ENCODE measurements at regions not wholly inside any gene's neighbourhood (a gene's known extent, or its start where the extent isn't known, plus 50 kb on each side); places are given as distances from the start of the nearest gene placed in this dataset.
"Not testable (repeated sequence)": the region's sequence is repeated elsewhere in the genome, so short reads cannot be mapped to it uniquely, and the experiment has no call there.

- not testable (repeated sequence) for H3K9me3 ChIP-seq (ENCODE audit: control insufficient read depth, low read length); H3K27me3 ChIP-seq (ENCODE audit: control insufficient read depth in 1 of 2, insufficient read depth in 1 of 2, low read length in 2 of 2); H3K18ac ChIP-seq (ENCODE audit: low read depth in 1 of 2, low read length in 2 of 2); H3K23ac ChIP-seq (ENCODE audit: low read length in 2 of 2); H3K4me2 ChIP-seq (ENCODE audit: low read length, poor library complexity, severe bottlenecking); H2BK5ac ChIP-seq (ENCODE audit: low read depth, low read length, poor library complexity, severe bottlenecking); H3K14ac ChIP-seq (ENCODE audit: low read length in 2 of 2); H3K4ac ChIP-seq (ENCODE audit: low read depth in 1 of 2, low read length in 2 of 2); H3K27ac ChIP-seq (ENCODE audit: low read length, poor library complexity, severe bottlenecking); H3K36me3 ChIP-seq (ENCODE audit: control insufficient read depth in 1 of 2, insufficient read depth in 2 of 2, low read depth in 1 of 2, low read length in 2 of 2); H2BK120ac ChIP-seq (ENCODE audit: low read depth, low read length); H2AFZ ChIP-seq (ENCODE audit: low read depth, low read length); H4K8ac ChIP-seq (ENCODE audit: low read length); H4K91ac ChIP-seq (ENCODE audit: low read length); H3K4me3 ChIP-seq (ENCODE audit: insufficient read depth in 1 of 2, low read depth in 1 of 2, low read length in 2 of 2); H3K4me1 ChIP-seq (ENCODE audit: control insufficient read depth, insufficient read depth, low read depth, low read length); DNase-seq; H2BK12ac ChIP-seq (ENCODE audit: low read length in 2 of 2); H3K79me1 ChIP-seq (replicated peaks; ENCODE audit: low read length, poor library complexity, severe bottlenecking); H2AK5ac ChIP-seq (ENCODE audit: low read length, severe bottlenecking); H2BK15ac ChIP-seq (ENCODE audit: low read depth, poor library complexity, severe bottlenecking); H3K9ac ChIP-seq (ENCODE audit: low read length)
- 90% methylated on average over 6 of the region's 6 CpGs for WGBS
These were observed 71.9 kb upstream of the EPS8L3 start for GRCh38 chr1:109835645-109836044.

GRCh38 chr1:109834951-109835350 is 71.2 kb upstream of the EPS8L3 start:
- no peak overlapping the region for H3K18ac ChIP-seq (ENCODE audit: low read depth in 1 of 2, low read length in 2 of 2)
- H3K79me1 ChIP-seq (replicated peaks; ENCODE audit: low read length, poor library complexity, severe bottlenecking), result no peaks in the 10 kb centered on the region
- no peaks in the 10 kb centered on the region for H3K27me3 ChIP-seq (ENCODE audit: control insufficient read depth in 1 of 2, insufficient read depth in 1 of 2, low read length in 2 of 2)
- H2BK5ac ChIP-seq (ENCODE audit: low read depth, low read length, poor library complexity, severe bottlenecking), result no peak overlapping the region
- H2AFZ ChIP-seq (ENCODE audit: low read depth, low read length), result no peak overlapping the region
- H3K27ac ChIP-seq (ENCODE audit: low read length, poor library complexity, severe bottlenecking), result no peak overlapping the region
- no peak overlapping the region for H3K4ac ChIP-seq (ENCODE audit: low read depth in 1 of 2, low read length in 2 of 2)
- no peak overlapping the region for H3K23ac ChIP-seq (ENCODE audit: low read length in 2 of 2)
- no peaks in the 10 kb centered on the region for H3K4me1 ChIP-seq (ENCODE audit: control insufficient read depth, insufficient read depth, low read depth, low read length)
- H3K4me3 ChIP-seq (ENCODE audit: insufficient read depth in 1 of 2, low read depth in 1 of 2, low read length in 2 of 2), result no peak overlapping the region
- no peak overlapping the region for H2AK5ac ChIP-seq (ENCODE audit: low read length, severe bottlenecking)
- H3K36me3 ChIP-seq (ENCODE audit: control insufficient read depth in 1 of 2, insufficient read depth in 2 of 2, low read depth in 1 of 2, low read length in 2 of 2), result no peaks in the 10 kb centered on the region
- no peak overlapping the region for H3K9ac ChIP-seq (ENCODE audit: low read length)
- H3K9me3 ChIP-seq (ENCODE audit: control insufficient read depth, low read length), result no peaks in the 10 kb centered on the region
- no peak overlapping the region for H3K4me2 ChIP-seq (ENCODE audit: low read length, poor library complexity, severe bottlenecking)
- no peak overlapping the region for H4K91ac ChIP-seq (ENCODE audit: low read length)
- DNase-seq, result no peak
- H3K14ac ChIP-seq (ENCODE audit: low read length in 2 of 2), result no peak overlapping the region
- H2BK12ac ChIP-seq (ENCODE audit: low read length in 2 of 2), result no peak overlapping the region
- H4K8ac ChIP-seq (ENCODE audit: low read length), result no peak overlapping the region
- H2BK120ac ChIP-seq (ENCODE audit: low read depth, low read length), result no peak overlapping the region
- H2BK15ac ChIP-seq (ENCODE audit: low read depth, poor library complexity, severe bottlenecking), result no peak overlapping the region

GRCh38 chr1:109832945-109833344 is 69.2 kb upstream of the EPS8L3 start:
- H3K36me3 ChIP-seq (ENCODE audit: control insufficient read depth in 1 of 2, insufficient read depth in 2 of 2, low read depth in 1 of 2, low read length in 2 of 2), result no peaks in the 10 kb centered on the region
- H3K4ac ChIP-seq (ENCODE audit: low read depth in 1 of 2, low read length in 2 of 2), result no peak overlapping the region

GRCh38 chr1:109828756-109829505 is 65.2 kb upstream of the EPS8L3 start:
- no peak overlapping the region for H3K4ac ChIP-seq (ENCODE audit: low read depth in 1 of 2, low read length in 2 of 2)
- no peak overlapping the region for H2BK120ac ChIP-seq (ENCODE audit: low read depth, low read length)
- peak overlapping the region in 1 of 2 experiments; percentile 58 for H3K14ac ChIP-seq (ENCODE audit: low read length in 2 of 2)
- no peak overlapping the region for H3K23ac ChIP-seq (ENCODE audit: low read length in 2 of 2)
- H2BK15ac ChIP-seq (ENCODE audit: low read depth, poor library complexity, severe bottlenecking), result no peak overlapping the region
- no peak overlapping the region for H2BK12ac ChIP-seq (ENCODE audit: low read length in 2 of 2)
- no peaks in the 10 kb centered on the region for H3K27me3 ChIP-seq (ENCODE audit: control insufficient read depth in 1 of 2, insufficient read depth in 1 of 2, low read length in 2 of 2)
- H3K9me3 ChIP-seq (ENCODE audit: control insufficient read depth, low read length), result no peaks in the 10 kb centered on the region
- peaks cover 15% of the 10 kb centered on the region for H3K4me1 ChIP-seq (ENCODE audit: control insufficient read depth, insufficient read depth, low read depth, low read length)
- no peak overlapping the region for H2AK5ac ChIP-seq (ENCODE audit: low read length, severe bottlenecking)
- no peaks in the 10 kb centered on the region for H3K79me1 ChIP-seq (replicated peaks; ENCODE audit: low read length, poor library complexity, severe bottlenecking)
- no peak overlapping the region for H4K8ac ChIP-seq (ENCODE audit: low read length)
- H4K91ac ChIP-seq (ENCODE audit: low read length), result peak overlapping the region; percentile 62
- no peak overlapping the region for H3K4me3 ChIP-seq (ENCODE audit: insufficient read depth in 1 of 2, low read depth in 1 of 2, low read length in 2 of 2)
- no peak overlapping the region for H2BK5ac ChIP-seq (ENCODE audit: low read depth, low read length, poor library complexity, severe bottlenecking)
- no peak for DNase-seq
- H3K18ac ChIP-seq (ENCODE audit: low read depth in 1 of 2, low read length in 2 of 2), result no peak overlapping the region
- no peak overlapping the region for H3K9ac ChIP-seq (ENCODE audit: low read length)
- 89% methylated on average over 8 of the region's 8 CpGs for WGBS
- H3K36me3 ChIP-seq (ENCODE audit: control insufficient read depth in 1 of 2, insufficient read depth in 2 of 2, low read depth in 1 of 2, low read length in 2 of 2), result no peaks in the 10 kb centered on the region
- H3K4me2 ChIP-seq (ENCODE audit: low read length, poor library complexity, severe bottlenecking), result no peak overlapping the region
- H3K27ac ChIP-seq (ENCODE audit: low read length, poor library complexity, severe bottlenecking), result peak overlapping the region; percentile 16
- H2AFZ ChIP-seq (ENCODE audit: low read depth, low read length), result peak overlapping the region; percentile 32

More at GRCh38 chr1:109832945-109833344, 69.2 kb upstream of the EPS8L3 start:
- no peak overlapping the region for H3K18ac ChIP-seq (ENCODE audit: low read depth in 1 of 2, low read length in 2 of 2)
- H3K4me3 ChIP-seq (ENCODE audit: insufficient read depth in 1 of 2, low read depth in 1 of 2, low read length in 2 of 2), result no peak overlapping the region
- no peak overlapping the region for H3K9ac ChIP-seq (ENCODE audit: low read length)
- H3K4me1 ChIP-seq (ENCODE audit: control insufficient read depth, insufficient read depth, low read depth, low read length), result peaks cover 9% of the 10 kb centered on the region
- WGBS, result 57% methylated on average over 5 of the region's 5 CpGs
- H4K91ac ChIP-seq (ENCODE audit: low read length), result no peak overlapping the region
- H3K23ac ChIP-seq (ENCODE audit: low read length in 2 of 2), result no peak overlapping the region
- no peak overlapping the region for H2AK5ac ChIP-seq (ENCODE audit: low read length, severe bottlenecking)
- no peak overlapping the region for H3K27ac ChIP-seq (ENCODE audit: low read length, poor library complexity, severe bottlenecking)
- H2BK15ac ChIP-seq (ENCODE audit: low read depth, poor library complexity, severe bottlenecking), result no peak overlapping the region
- H2BK5ac ChIP-seq (ENCODE audit: low read depth, low read length, poor library complexity, severe bottlenecking), result no peak overlapping the region
- no peaks in the 10 kb centered on the region for H3K27me3 ChIP-seq (ENCODE audit: control insufficient read depth in 1 of 2, insufficient read depth in 1 of 2, low read length in 2 of 2)
- no peaks in the 10 kb centered on the region for H3K79me1 ChIP-seq (replicated peaks; ENCODE audit: low read length, poor library complexity, severe bottlenecking)
- no peak overlapping the region for H2AFZ ChIP-seq (ENCODE audit: low read depth, low read length)
- no peak overlapping the region for H2BK12ac ChIP-seq (ENCODE audit: low read length in 2 of 2)
- no peak overlapping the region for H4K8ac ChIP-seq (ENCODE audit: low read length)
- H3K14ac ChIP-seq (ENCODE audit: low read length in 2 of 2), result no peak overlapping the region
- DNase-seq, result no peak
- no peaks in the 10 kb centered on the region for H3K9me3 ChIP-seq (ENCODE audit: control insufficient read depth, low read length)
- no peak overlapping the region for H2BK120ac ChIP-seq (ENCODE audit: low read depth, low read length)
- H3K4me2 ChIP-seq (ENCODE audit: low read length, poor library complexity, severe bottlenecking), result no peak overlapping the region
